Esophagus muscularis mucosa (tissue), 4 donors: ENCODE measurements at regions not wholly inside any gene's neighbourhood (a gene's known extent, or its start where the extent isn't known, plus 50 kb on each side); places are given as distances from the start of the nearest gene placed in this dataset.

ENCODE experiments used
- DNase-seq: peaks from one replicate; pipeline ENCODE4 v3.0.0-alpha.2; 2017; ENCODE audit errors: extremely low spot score
- H3K27ac ChIP-seq, 4 donors: fragments of 200-600 bp; sonication (generic); replicated peaks in 1 of 4; 1 replicate in 3 of 4; 2 replicates in 1 of 4; pipeline ENCODE4 v1.5.1; 2016 to 2019; ENCODE audit warnings: mild to moderate bottlenecking in 1 of 4
- H3K27me3 ChIP-seq, 4 donors: fragments of 200-600 bp; sonication (generic); one replicate each; pipeline versions ENCODE4 v1.5.1 to v1.6.0; 2016 to 2019
- H3K36me3 ChIP-seq, 4 donors: fragments of 200-600 bp; sonication (generic); one replicate each; pipeline ENCODE4 v1.5.1; 2016 to 2019
- H3K4me1 ChIP-seq, 4 donors: fragments of 200-600 bp; sonication (generic); one replicate each; pipeline ENCODE4 v1.5.1; 2016 to 2019
- H3K4me3 ChIP-seq, 4 donors: fragments of 200-600 bp; sonication (generic); 1 replicate in 2 of 4; 2 replicates in 2 of 4; pipeline ENCODE4 v1.5.1; 2016 to 2019; ENCODE audit warnings: mild to moderate bottlenecking in 4 of 4, moderate library complexity in 1 of 4
- H3K9me3 ChIP-seq, 4 donors: fragments of 200-600 bp; sonication (generic); 1 replicate in 3 of 4; 2 replicates in 1 of 4; pipeline ENCODE4 v1.5.1; 2016 to 2019
- CTCF ChIP-seq, 3 experiments: fragments of 200-600 bp in 2 of 3; fragments of 450-650 bp in 1 of 3; sonication (generic) in 2 of 3; IDR thresholded peaks; one replicate each; pipeline ENCODE4 v1.5.1; 2017 to 2019; ENCODE audit warnings: antibody characterized with exemption in 3 of 3, mild to moderate bottlenecking in 2 of 3, moderate library complexity in 1 of 3
- EP300 ChIP-seq: sonication (generic); formaldehyde crosslinking; IDR thresholded peaks from one replicate; pipeline ENCODE4 v1.6.1; 2017; ENCODE audit warnings: antibody characterized with exemption
- POLR2A ChIP-seq: fragments of 450-650 bp; IDR thresholded peaks from one replicate; pipeline ENCODE4 v1.6.1; 2017; ENCODE audit warnings: antibody characterized with exemption, moderate library complexity, mild to moderate bottlenecking, low read depth
- POLR2AphosphoS5 ChIP-seq, 2 donors: sonication (generic); formaldehyde crosslinking; IDR thresholded peaks; one replicate each; pipeline ENCODE4 v1.6.1; 2017; ENCODE audit warnings: antibody characterized with exemption in 2 of 2
- WGBS: methylation state at CpG from one replicate; pipeline ENCODE4 v1.1.5; 2018; 5-methylcytosine and 5-hydroxymethylcytosine counted together
- intact Hi-C: fragments of 100-400 bp; cut with DNase I; formaldehyde crosslinking; loops from one replicate; pipeline ENCODE4 v1.15.1; 2023

- no peak overlapping the region for H3K4me3 ChIP-seq
- no peaks in the 10 kb centered on the region for H3K9me3 ChIP-seq
- no peaks in the 10 kb centered on the region for H3K36me3 ChIP-seq
- no peaks in the 10 kb centered on the region for H3K27me3 ChIP-seq
- no peak overlapping the region for H3K27ac ChIP-seq
- peak; percentile 14 for DNase-seq
- H3K4me1 ChIP-seq, result no peaks in the 10 kb centered on the region
- no peak for TF ChIP-seq POLR2AphosphoS5 (IDR thresholded peaks at IDR 0.05)
- no peak for TF ChIP-seq POLR2A
- no peak for TF ChIP-seq EP300
- TF ChIP-seq CTCF (IDR thresholded peaks at IDR 0.05), result no peak
- intact Hi-C loops, result no loop called here
These were observed 235.2 kb upstream of the THSD7B start for GRCh38 chr2:136530146-136530545.

GRCh38 chr2:136527560-136527959 lies 237.8 kb upstream of the THSD7B start:
- no peak for TF ChIP-seq POLR2A
- no peak for TF ChIP-seq CTCF (IDR thresholded peaks at IDR 0.05)
- TF ChIP-seq EP300, result no peak
- TF ChIP-seq POLR2AphosphoS5 (IDR thresholded peaks at IDR 0.05), result no peak
- H3K27me3 ChIP-seq, result no peaks in the 10 kb centered on the region
- H3K4me3 ChIP-seq, result no peak overlapping the region
- H3K9me3 ChIP-seq, result no peaks in the 10 kb centered on the region
- H3K36me3 ChIP-seq, result no peaks in the 10 kb centered on the region
- WGBS, result 0% methylated on average over 2 of the region's 2 CpGs
- intact Hi-C loops, result no loop called here
- no peaks in the 10 kb centered on the region for H3K4me1 ChIP-seq
- H3K27ac ChIP-seq, result no peak overlapping the region
- no peak for DNase-seq

- Histone ChIP-seq H3K36me3 (no peaks in the 10 kb centered on the region), H3K4me1 (no peaks in the 10 kb centered on the region), H3K27ac (no peak overlapping the region), H3K9me3 (no peaks in the 10 kb centered on the region), H3K27me3 (no peaks in the 10 kb centered on the region), H3K4me3 (no peak overlapping the region)
- WGBS, result 85% methylated on average over 6 of the region's 6 CpGs
- TF ChIP-seq POLR2A (no peak), EP300 (no peak), POLR2AphosphoS5 (IDR thresholded peaks at IDR 0.05) (no peak), CTCF (IDR thresholded peaks at IDR 0.05) (no peak)
- intact Hi-C loops, result no loop called here
- no peak for DNase-seq
These were observed 242.6 kb upstream of the THSD7B start for GRCh38 chr2:136522724-136523123.

- no peak overlapping the region for H3K4me3 ChIP-seq
- TF ChIP-seq POLR2A, result no peak
- no peak for TF ChIP-seq POLR2AphosphoS5 (IDR thresholded peaks at IDR 0.05)
- no peak for TF ChIP-seq CTCF (IDR thresholded peaks at IDR 0.05)
- no peak for TF ChIP-seq EP300
- peaks cover 0 to 7% (median 0%) of the 10 kb centered on the region in 4 donors for H3K27me3 ChIP-seq
- no peak for DNase-seq
- intact Hi-C loops, result no loop called here
- H3K4me1 ChIP-seq, result no peaks in the 10 kb centered on the region
- H3K36me3 ChIP-seq, result no peaks in the 10 kb centered on the region
- H3K27ac ChIP-seq, result no peak overlapping the region
- H3K9me3 ChIP-seq, result no peaks in the 10 kb centered on the region
- WGBS, result 26% methylated on average over 2 of the region's 2 CpGs
These were observed 247.6 kb upstream of the THSD7B start for GRCh38 chr2:136517716-136518115.

- no peak overlapping the region for H3K27ac ChIP-seq
- no peaks in the 10 kb centered on the region for H3K4me1 ChIP-seq
- intact Hi-C loops, result no loop called here
- H3K9me3 ChIP-seq, result no peaks in the 10 kb centered on the region
- peaks cover 0 to 7% (median 0%) of the 10 kb centered on the region in 4 donors for H3K27me3 ChIP-seq
- no peak for TF ChIP-seq POLR2AphosphoS5 (IDR thresholded peaks at IDR 0.05)
- no peak for TF ChIP-seq CTCF (IDR thresholded peaks at IDR 0.05)
- no peak for TF ChIP-seq EP300
- TF ChIP-seq POLR2A, result no peak
- H3K36me3 ChIP-seq, result no peaks in the 10 kb centered on the region
- peak; percentile 31 for DNase-seq
- no peak overlapping the region for H3K4me3 ChIP-seq
These were observed 255.1 kb upstream of the THSD7B start for GRCh38 chr2:136510244-136510643.
